HCT116 (cell line): ENCODE measurements at regions not wholly inside any gene's neighbourhood (a gene's known extent, or its start where the extent isn't known, plus 50 kb on each side); places are given as distances from the start of the nearest gene placed in this dataset.

ENCODE experiments used
- ATAC-seq: fragments of 200-7000 bp; cut with Tn5 transposase; 2 replicates; pipeline ENCODE4 v1.9.1; 2020; ENCODE audit warnings: mild to moderate bottlenecking, moderate library complexity
- BruUV-seq: library from RNA; stranded (reverse); fragments of 400-500 nt; replicated peaks from 2 replicates; lab custom pipeline; 2021; lab: Mats Ljungman, UMichigan
- CTCF ChIA-PET: fragments of 300-600 bp; sonication (Branson Sonifier 250); formaldehyde crosslinking; loops from one replicate; lab custom pipeline; 2021; ENCODE audit warnings: antibody characterized with exemption; lab: Charles Lee
- POLR2A ChIA-PET: fragments of 300-600, 350-600 bp; sonication (Branson Sonifier 250); formaldehyde crosslinking; loops from one replicate; lab custom pipeline; 2021; ENCODE audit warnings: antibody characterized with exemption; lab: Charles Lee
- RAD21 ChIA-PET, 2 experiments: fragments of 300-600 bp; sonication (Branson Sonifier 250); formaldehyde crosslinking; loops; one replicate each; lab custom pipeline; 2023; ENCODE audit warnings: low total read pairs in 2 of 2; ENCODE audit not compliant: uncharacterized antibody in 2 of 2, unreplicated experiment in 2 of 2, low non-redundant PET in 1 of 2; lab: Charles Lee
- DNase-seq: peaks from one replicate; pipeline ENCODE4 v3.0.0-alpha.2; 2010; ENCODE audit warnings: low read depth, low spot score
- H2AFZ ChIP-seq: fragments of 200-600 bp; shearing (Covaris generic), sonication (generic); 2 replicates; pipeline ENCODE4 v1.6.1; 2017; ENCODE audit warnings: low read depth, mixed run types, mixed read lengths, antibody characterized with exemption, low read length; ENCODE audit not compliant: poor library complexity, severe bottlenecking
- H3K27ac ChIP-seq: 2 replicates; pipeline ENCODE4 v1.5.1; 2012; ENCODE audit warnings: low read depth, low read length
- H3K27me3 ChIP-seq: fragments of 200-600 bp; sonication (generic); 2 replicates; pipeline ENCODE4 v1.6.1; 2016; ENCODE audit warnings: mixed run types, low read length, mixed read lengths; ENCODE audit not compliant: insufficient read depth
- H3K36me3 ChIP-seq, 2 experiments: fragments of 200-500 bp in 1 of 2; fragments of 200-600 bp in 1 of 2; sonication (Bioruptor generic) in 1 of 2; sonication (generic) in 1 of 2; 2 replicates each; pipeline versions ENCODE4 v1.5.1 to v1.6.1; 2014 to 2016; ENCODE audit warnings: low read length in 2 of 2, inconsistent platforms in 1 of 2, mixed read lengths in 1 of 2, mixed run types in 1 of 2; ENCODE audit not compliant: insufficient read depth in 2 of 2, control insufficient read depth in 1 of 2
- H3K4me1 ChIP-seq, 2 experiments: fragments of 200-600 bp in 1 of 2; sonication (generic) in 1 of 2; 2 replicates each; pipeline versions ENCODE4 v1.5.1 to v1.6.1; 2012 to 2017; ENCODE audit warnings: low read length in 2 of 2, inconsistent platforms in 1 of 2, mild to moderate bottlenecking in 1 of 2, mixed read lengths in 1 of 2, mixed run types in 1 of 2, moderate library complexity in 1 of 2; ENCODE audit not compliant: insufficient read depth in 2 of 2, control insufficient read depth in 1 of 2
- H3K4me2 ChIP-seq: fragments of 200-600 bp; sonication (generic); 2 replicates; pipeline ENCODE4 v1.6.1; 2017; ENCODE audit warnings: mixed run types, low read length, mixed read lengths
- H3K4me3 ChIP-seq, 2 experiments: fragments of 200-600 bp in 1 of 2; sonication (generic) in 1 of 2; replicated peaks in 1 of 2; 2 replicates each; pipeline ENCODE4 v1.5.1; 2011 to 2016; ENCODE audit warnings: low read length in 2 of 2, control low read depth in 1 of 2, low read depth in 1 of 2, mild to moderate bottlenecking in 1 of 2, mixed read lengths in 1 of 2, mixed run types in 1 of 2
- H3K79me2 ChIP-seq: fragments of 200-600 bp; sonication (generic); 2 replicates; pipeline ENCODE4 v1.6.1; 2017; ENCODE audit warnings: mild to moderate bottlenecking, mixed run types, low read length, moderate library complexity, mixed read lengths; ENCODE audit not compliant: insufficient read depth
- H3K9ac ChIP-seq: fragments of 200-600 bp; sonication (generic); 2 replicates; pipeline ENCODE4 v1.6.1; 2016; ENCODE audit warnings: low read length, mixed read lengths
- H3K9me2 ChIP-seq: fragments of 200-600 bp; sonication (generic), shearing (Covaris generic); 2 replicates; pipeline ENCODE4 v1.6.1; 2017; ENCODE audit warnings: mixed run types, mild to moderate bottlenecking, moderate library complexity; ENCODE audit not compliant: insufficient read depth
- H3K9me3 ChIP-seq, 2 experiments: fragments of 200-500 bp in 1 of 2; fragments of 200-600 bp in 1 of 2; sonication (Bioruptor generic) in 1 of 2; sonication (generic) in 1 of 2; 2 replicates each; pipeline ENCODE4 v1.6.1; 2014 to 2017; ENCODE audit warnings: low read length in 2 of 2, mixed read lengths in 2 of 2, inconsistent platforms in 1 of 2, low read depth in 1 of 2, mild to moderate bottlenecking in 1 of 2, mixed run types in 1 of 2, moderate library complexity in 1 of 2; ENCODE audit not compliant: control insufficient read depth in 1 of 2, insufficient read depth in 1 of 2
- H4K20me1 ChIP-seq: fragments of 200-600 bp; sonication (generic), shearing (Covaris generic); 2 replicates; pipeline ENCODE4 v1.6.1; 2017; ENCODE audit warnings: mixed run types, mild to moderate bottlenecking, moderate library complexity; ENCODE audit not compliant: insufficient read depth
- ATF3 ChIP-seq: IDR thresholded peaks from 2 replicates; pipeline ENCODE4 v1.6.1; 2012
- EGR1 ChIP-seq: IDR thresholded peaks from 2 replicates; pipeline ENCODE4 v1.6.1; 2012; ENCODE audit warnings: low read depth
- ELF1 ChIP-seq: IDR thresholded peaks from 2 replicates; pipeline ENCODE4 v1.6.1; 2012; ENCODE audit warnings: low read depth, borderline replicate concordance
- FOSL1 ChIP-seq: IDR thresholded peaks from 2 replicates; pipeline ENCODE4 v1.6.1; 2012; ENCODE audit warnings: low read depth
- MAX ChIP-seq: IDR thresholded peaks from 2 replicates; pipeline ENCODE4 v1.6.1; 2012
- POLR2AphosphoS5 ChIP-seq: IDR thresholded peaks from 2 replicates; pipeline ENCODE4 v1.6.1; 2011; ENCODE audit warnings: mild to moderate bottlenecking, low read depth, low read length, moderate library complexity
- REST ChIP-seq: IDR thresholded peaks from 2 replicates; pipeline ENCODE4 v1.6.1; 2012; ENCODE audit warnings: low read depth
- SIN3A ChIP-seq: IDR thresholded peaks from 2 replicates; pipeline ENCODE4 v1.6.1; 2012; ENCODE audit warnings: low read depth
- SP1 ChIP-seq: IDR thresholded peaks from 2 replicates; pipeline ENCODE4 v1.6.1; 2012; ENCODE audit warnings: low read depth
- SRF ChIP-seq: IDR thresholded peaks from 2 replicates; pipeline ENCODE4 v1.6.1; 2012; ENCODE audit warnings: low read depth
- TCF7L2 ChIP-seq: IDR thresholded peaks from 2 replicates; pipeline ENCODE4 v1.7.0; 2011; ENCODE audit warnings: borderline replicate concordance, inconsistent platforms; ENCODE audit not compliant: insufficient read depth, insufficient read length; ENCODE audit errors: extremely low read depth
- ZBTB33 ChIP-seq: IDR thresholded peaks from 2 replicates; pipeline ENCODE4 v1.6.1; 2011; ENCODE audit warnings: mild to moderate bottlenecking, low read length, moderate library complexity; ENCODE audit not compliant: insufficient replicate concordance; ENCODE audit errors: extremely low read depth
- ZNF274 ChIP-seq: fragments of 200-500 bp; sonication (Bioruptor generic); IDR thresholded peaks from 2 replicates; pipeline ENCODE4 v1.6.1; 2014; ENCODE audit warnings: mild to moderate bottlenecking, low read depth, low read length, inconsistent platforms
- intact Hi-C: fragments of 100-400 bp; cut with micrococcal nuclease; formaldehyde crosslinking; loops from 2 replicates; pipeline ENCODE4 v1.10.0; 2022

- TF ChIP-seq REST (no peak), ELF1 (no peak), SRF (no peak), FOSL1 (no peak), SIN3A (no peak), POLR2AphosphoS5 (no peak)
These were observed 290.5 kb upstream of the ITGA1 start (continued) for GRCh38 chr5:52497133-52497693.

- Histone ChIP-seq H3K9me3 (no peaks in the 10 kb centered on the region), H4K20me1 (no peaks in the 10 kb centered on the region), H3K36me3 (no peaks in the 10 kb centered on the region), H3K4me3 (no peak overlapping the region), H2AFZ (no peak overlapping the region), H3K9ac (no peak overlapping the region), H3K9me2 (no peaks in the 10 kb centered on the region), H3K79me2 (no peaks in the 10 kb centered on the region), H3K4me1 (no peaks in the 10 kb centered on the region), H3K4me2 (no peak overlapping the region), H3K27ac (no peak overlapping the region), H3K27me3 (no peaks in the 10 kb centered on the region)
- POLR2A ChIA-PET, result no interaction called here
- ATAC-seq (no peak), DNase-seq (no peak)
- CTCF ChIA-PET, result no interaction called here
- no peak for TF ChIP-seq FOSL1
- TF ChIP-seq ATF3, result no peak
- TF ChIP-seq SIN3A, result no peak
- no peak for TF ChIP-seq EGR1
- TF ChIP-seq ZNF274, result no peak
- TF ChIP-seq ZBTB33, result no peak
- TF ChIP-seq SP1, result no peak
- no peak for TF ChIP-seq TCF7L2
- no peak for TF ChIP-seq MAX
- TF ChIP-seq REST, result no peak
- no TSS peak for BruUV-seq
- RAD21 ChIA-PET, result no interaction called here
- intact Hi-C loops, result no loop called here
These were observed 289.1 kb upstream of the ITGA1 start for GRCh38 chr5:52498607-52499006.
